Retinal pigment epithelial cell (primary cell): ENCODE measurements at regions not wholly inside any gene's neighbourhood (a gene's known extent, or its start where the extent isn't known, plus 50 kb on each side); places are given as distances from the start of the nearest gene placed in this dataset.

Experiments
- DNase-seq: peaks from one replicate; pipeline ENCODE4 v3.0.0-alpha.2; 2010; ENCODE audit warnings: low read depth
- H3K4me3 ChIP-seq: 2 replicates; pipeline ENCODE4 v1.5.1; 2011; ENCODE audit warnings: mild to moderate bottlenecking, low read length, control low read depth, moderate library complexity
- CTCF ChIP-seq: conservative IDR thresholded peaks from 2 replicates; pipeline ENCODE4 v1.5.1; 2011; ENCODE audit warnings: low read depth, low read length, control low read depth, inconsistent platforms

GRCh38 chr4:126610933-126611332, 1021.8 kb upstream of the INTU start:
- no peak overlapping the region for H3K4me3 ChIP-seq
- no peak for TF ChIP-seq CTCF
- DNase-seq = no peak

GRCh38 chr4:126611900-126612299, 1020.9 kb upstream of the INTU start:
- TF ChIP-seq CTCF = no peak
- DNase-seq = no peak
- no peak overlapping the region for H3K4me3 ChIP-seq

- DNase-seq = no peak
- no peak for TF ChIP-seq CTCF
- H3K4me3 ChIP-seq = no peak overlapping the region
These were observed 1018.4 kb upstream of the INTU start for GRCh38 chr4:126614356-126614855.

GRCh38 chr4:126616795-126617194, 1016.0 kb upstream of the INTU start:
- TF ChIP-seq CTCF = no peak
- H3K4me3 ChIP-seq = no peak overlapping the region
- DNase-seq = no peak

GRCh38 chr4:126627255-126627654, 1005.5 kb upstream of the INTU start:
- DNase-seq = no peak
- no peak overlapping the region for H3K4me3 ChIP-seq
- TF ChIP-seq CTCF = peak; percentile 75

- no peak overlapping the region for H3K4me3 ChIP-seq
- no peak for TF ChIP-seq CTCF
- no peak for DNase-seq
These were observed 1003.8 kb upstream of the INTU start for GRCh38 chr4:126628933-126629332.

GRCh38 chr4:126630230-126630629, 1002.5 kb upstream of the INTU start:
- no peak for TF ChIP-seq CTCF
- DNase-seq = no peak
- H3K4me3 ChIP-seq = no peak overlapping the region
